B cell (primary cell): ENCODE measurements at regions not wholly inside any gene's neighbourhood (a gene's known extent, or its start where the extent isn't known, plus 50 kb on each side); places are given as distances from the start of the nearest gene placed in this dataset.

Source experiments
- EZH2 ChIP-seq: IDR thresholded peaks from 2 replicates; pipeline ENCODE4 v1.6.1; 2012; ENCODE audit warnings: borderline replicate concordance, low read depth, mild to moderate bottlenecking, moderate library complexity, low read length; ENCODE audit not compliant: insufficient read depth, poor library complexity, severe bottlenecking
- TF ChIP-seq, protein P1 (sequence below): fragments of 200-600 bp; IDR thresholded peaks from one replicate; pipeline ENCODE4 v1.8.0; 2022; ENCODE audit warnings: antibody characterized with exemption, mild to moderate bottlenecking

GRCh38 chr2:33650171-33650570 is 51.1 kb upstream of the FAM98A start:
- TF ChIP-seq, protein P1, sequence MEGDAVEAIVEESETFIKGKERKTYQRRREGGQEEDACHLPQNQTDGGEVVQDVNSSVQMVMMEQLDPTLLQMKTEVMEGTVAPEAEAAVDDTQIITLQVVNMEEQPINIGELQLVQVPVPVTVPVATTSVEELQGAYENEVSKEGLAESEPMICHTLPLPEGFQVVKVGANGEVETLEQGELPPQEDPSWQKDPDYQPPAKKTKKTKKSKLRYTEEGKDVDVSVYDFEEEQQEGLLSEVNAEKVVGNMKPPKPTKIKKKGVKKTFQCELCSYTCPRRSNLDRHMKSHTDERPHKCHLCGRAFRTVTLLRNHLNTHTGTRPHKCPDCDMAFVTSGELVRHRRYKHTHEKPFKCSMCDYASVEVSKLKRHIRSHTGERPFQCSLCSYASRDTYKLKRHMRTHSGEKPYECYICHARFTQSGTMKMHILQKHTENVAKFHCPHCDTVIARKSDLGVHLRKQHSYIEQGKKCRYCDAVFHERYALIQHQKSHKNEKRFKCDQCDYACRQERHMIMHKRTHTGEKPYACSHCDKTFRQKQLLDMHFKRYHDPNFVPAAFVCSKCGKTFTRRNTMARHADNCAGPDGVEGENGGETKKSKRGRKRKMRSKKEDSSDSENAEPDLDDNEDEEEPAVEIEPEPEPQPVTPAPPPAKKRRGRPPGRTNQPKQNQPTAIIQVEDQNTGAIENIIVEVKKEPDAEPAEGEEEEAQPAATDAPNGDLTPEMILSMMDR = no peak
- no peak for TF ChIP-seq EZH2
